Putamen (tissue), 1 donor: ENCODE measurements at regions not wholly inside any gene's neighbourhood (a gene's known extent, or its start where the extent isn't known, plus 50 kb on each side); places are given as distances from the start of the nearest gene placed in this dataset.
"Not testable (repeated sequence)": the region's sequence is repeated elsewhere in the genome, so short reads cannot be mapped to it uniquely, and the experiment has no call there.

Experiments
- DNase-seq: peaks from one replicate; pipeline ENCODE4 v3.0.0-alpha.2; 2016; ENCODE audit warnings: low spot score

DNA sequence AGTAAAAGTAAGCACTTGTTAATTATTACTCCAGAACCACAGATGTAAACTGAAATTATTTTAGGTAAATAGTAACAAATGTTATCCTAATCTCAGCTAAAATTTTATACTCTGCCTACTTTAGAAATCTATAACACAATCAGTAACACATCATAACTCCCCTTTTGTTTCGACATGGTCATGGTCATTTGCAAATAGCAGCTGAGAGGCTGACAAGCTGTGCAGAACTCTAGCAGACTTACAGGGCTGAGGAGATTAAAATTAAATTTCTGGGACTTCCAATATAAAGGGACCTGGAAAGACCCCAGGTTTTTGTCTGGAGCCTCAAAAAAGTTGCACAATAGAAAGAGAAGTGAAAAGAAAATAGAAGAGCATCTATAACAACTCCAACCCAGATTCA lies 88.8 kb downstream of the PRL start:
- no peak for DNase-seq

- DNase-seq, result no peak
Measured at GRCh38 chr6:22214314-22214713, 82.5 kb downstream of the PRL start.

- DNase-seq, result not testable (repeated sequence)
Measured at GRCh38 chr6:22215474-22215873, 81.4 kb downstream of the PRL start.

- DNase-seq, result no peak
Measured at GRCh38 chr6:22218410-22218809, 78.4 kb downstream of the PRL start.

- no peak for DNase-seq
Measured at GRCh38 chr6:22219925-22220324, 76.9 kb downstream of the PRL start.

- DNase-seq, result no peak
Measured at GRCh38 chr6:22221211-22221610, 75.6 kb downstream of the PRL start.

- no peak for DNase-seq
Measured at GRCh38 chr6:22221630-22222029, 75.2 kb downstream of the PRL start.

DNA sequence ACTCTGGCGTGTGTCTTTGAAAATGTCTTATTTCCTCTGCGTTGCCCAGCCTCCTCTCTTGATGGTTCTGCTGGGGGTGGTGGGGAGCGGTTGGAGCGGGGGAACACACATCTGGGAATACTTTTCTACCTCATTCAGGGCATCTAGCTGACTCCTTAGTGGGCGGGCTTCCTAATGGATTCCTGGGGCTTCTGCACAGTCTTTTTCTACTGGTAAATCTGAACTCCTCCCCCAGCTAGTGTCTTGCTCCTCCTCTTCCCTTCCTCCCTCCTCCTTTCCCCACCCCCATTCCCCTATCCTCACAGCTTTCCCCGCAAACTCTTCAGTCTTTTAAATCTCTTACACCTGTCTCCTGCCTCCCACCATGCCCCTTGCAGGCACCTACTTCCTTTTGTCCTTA lies 74.4 kb downstream of the PRL start:
- DNase-seq, result no peak

DNA sequence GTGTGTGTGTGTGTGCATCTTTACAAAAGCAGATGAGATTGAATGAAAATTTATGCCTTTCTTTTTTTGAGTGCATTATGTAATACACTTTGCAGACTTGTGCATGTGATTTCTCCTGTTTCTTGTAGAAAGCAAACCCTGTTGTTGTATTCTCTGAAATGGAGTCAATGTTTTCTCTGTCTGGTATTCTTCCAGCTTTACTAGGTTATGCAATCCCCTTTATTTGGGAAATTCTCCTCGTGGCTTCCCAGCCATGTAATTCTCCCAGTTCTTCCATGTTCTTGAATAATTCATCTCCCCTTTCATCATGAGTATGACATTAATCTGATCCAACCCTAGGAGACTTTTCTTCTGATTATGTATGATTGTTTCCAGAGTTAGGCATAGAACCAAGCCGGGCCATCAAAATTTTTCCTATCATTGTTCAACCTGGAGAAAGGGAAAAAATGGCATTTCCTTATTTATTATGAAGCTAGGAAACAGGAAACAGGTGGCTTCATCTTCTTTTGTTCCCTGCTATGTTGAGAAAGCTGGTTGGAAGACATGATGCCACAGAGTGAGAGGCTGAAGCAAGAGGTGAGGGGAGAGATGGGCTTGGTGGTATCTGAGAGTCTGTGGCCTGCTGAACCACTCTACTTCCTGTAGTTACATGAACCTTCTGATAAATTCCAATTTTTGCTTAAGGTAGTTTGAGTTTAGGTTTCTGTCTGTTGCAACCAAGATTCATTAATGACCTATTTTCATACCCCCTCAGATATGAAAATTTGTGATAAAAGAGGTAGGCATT lies 68.8 kb downstream of the PRL start:
- DNase-seq, result no peak

DNA sequence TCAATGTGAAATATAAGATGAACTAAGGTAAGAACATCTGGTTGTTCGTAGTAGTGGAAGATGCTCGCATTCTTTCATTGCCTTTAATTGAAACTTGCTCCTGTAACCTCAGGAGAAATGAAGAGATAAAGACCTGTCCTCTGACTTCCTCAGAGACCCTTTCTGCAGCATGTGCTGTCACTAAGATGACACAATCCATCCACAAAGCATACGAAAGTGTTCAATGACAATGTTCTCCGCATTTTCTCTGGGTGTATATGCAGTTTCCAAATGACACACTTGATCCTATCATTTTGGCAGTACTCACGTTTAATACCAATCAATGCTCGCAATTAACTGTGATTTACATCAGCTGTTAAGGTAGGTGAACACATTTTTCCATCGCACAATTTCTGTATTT lies 65.8 kb downstream of the PRL start:
- no peak for DNase-seq

DNA sequence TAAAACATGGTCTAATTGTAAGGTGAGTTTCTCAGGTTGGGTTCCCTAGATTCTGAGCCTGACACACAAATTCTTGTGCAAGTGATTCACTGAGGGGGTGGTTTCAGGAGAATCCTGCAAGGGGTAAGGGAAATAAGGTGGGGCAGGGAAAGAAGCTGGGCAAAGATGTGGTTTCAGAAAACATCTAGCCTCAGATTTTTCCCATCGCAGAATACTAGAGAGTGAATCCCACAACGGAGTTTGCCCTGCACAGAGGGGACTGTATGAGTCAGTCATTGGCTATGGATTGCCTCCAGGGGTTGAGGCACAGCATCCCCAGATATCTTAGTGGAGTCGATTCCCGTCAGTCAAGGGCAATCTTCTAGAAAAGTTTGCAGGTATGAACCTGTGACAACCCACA lies 65.2 kb downstream of the PRL start:
- no peak for DNase-seq

- DNase-seq, result no peak
Measured at GRCh38 chr6:22236626-22237414, 60.0 kb downstream of the PRL start.
